Neural progenitor cell (in vitro differentiated cells): ENCODE measurements at regions not wholly inside any gene's neighbourhood (a gene's known extent, or its start where the extent isn't known, plus 50 kb on each side); places are given as distances from the start of the nearest gene placed in this dataset.

Experiments
- CTCF ChIP-seq: fragments of 200-600 bp; sonication (generic); IDR thresholded peaks from 2 replicates; pipeline ENCODE4 v1.5.1; 2017; ENCODE audit warnings: antibody characterized with exemption, mild to moderate bottlenecking
- EZH2phosphoT487 ChIP-seq: fragments of 200-600 bp; sonication (generic); IDR thresholded peaks from 2 replicates; pipeline ENCODE4 v1.6.1; 2017; ENCODE audit warnings: antibody characterized with exemption

GRCh38 chr9:32882705-32883104 lies 99.4 kb downstream of the TMEM215 start:
- no peak for TF ChIP-seq EZH2phosphoT487
- no peak for TF ChIP-seq CTCF
